Upper lobe of left lung (tissue), 4 donors: ENCODE measurements at regions not wholly inside any gene's neighbourhood (a gene's known extent, or its start where the extent isn't known, plus 50 kb on each side); places are given as distances from the start of the nearest gene placed in this dataset.

Experiments used
- CTCF ChIP-seq, 6 experiments: fragments of 450-650 bp in 4 of 6; fragments of 200-600 bp in 2 of 6; sonication (generic) in 2 of 6; IDR thresholded peaks; one replicate each; pipeline ENCODE4 v1.5.1; 2016 to 2019; ENCODE audit warnings: antibody characterized with exemption in 6 of 6
- POLR2A ChIP-seq, 4 donors: fragments of 450-650 bp; IDR thresholded peaks; one replicate each; pipeline ENCODE4 v1.5.1; 2016 to 2017; ENCODE audit warnings: antibody characterized with exemption in 4 of 4, mild to moderate bottlenecking in 2 of 4
- POLR2AphosphoS5 ChIP-seq, 2 donors: sonication (generic); formaldehyde crosslinking; IDR thresholded peaks; one replicate each; pipeline ENCODE4 v1.5.1; 2017; ENCODE audit warnings: antibody characterized with exemption in 2 of 2

GRCh38 chr18:2256577-2256976 lies 314.7 kb downstream of the METTL4 start:
- TF ChIP-seq CTCF (IDR thresholded peaks at IDR 0.05) (no peak), POLR2AphosphoS5 (IDR thresholded peaks at IDR 0.05) (no peak), POLR2A (IDR thresholded peaks at IDR 0.05) (no peak)
